ENCODE measurements at regions not wholly inside any gene's neighbourhood (a gene's known extent, or its start where the extent isn't known, plus 50 kb on each side); places are given as distances from the start of the nearest gene placed in this dataset.

DNA sequence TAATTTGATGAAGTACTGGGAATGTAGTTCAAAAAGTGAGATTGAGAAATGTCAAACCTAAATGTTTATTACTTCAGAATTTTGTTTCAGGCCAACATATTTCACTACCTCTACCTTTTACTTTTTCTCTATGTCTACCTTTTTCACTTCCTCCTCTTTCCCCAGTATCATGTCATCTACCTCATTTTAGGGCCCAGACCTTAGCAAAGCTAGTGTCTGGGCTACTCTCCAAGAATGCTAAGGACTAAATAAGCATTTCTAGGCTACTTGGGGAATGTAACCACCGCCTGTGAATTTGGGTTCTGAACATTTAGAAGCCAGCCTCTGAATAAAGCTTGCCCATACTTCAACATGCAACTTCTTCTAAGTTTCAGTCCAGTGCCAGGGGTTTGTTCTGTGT, 330.4 kb downstream of the SLC4A3 start:
- intact Hi-C loops (cut with DNase I) = no loop called here
- H3K27me3 ChIP-seq = no peaks in the 10 kb centered on the region
- no peak overlapping the region for H3K27ac ChIP-seq
- H3K36me3 ChIP-seq = no peaks in the 10 kb centered on the region
- 0 to 84% (median 42%) methylated on average over 1 of the region's 1 CpG for WGBS, 3 donors
- H3K9me3 ChIP-seq = peaks cover 0 to 3% of the 10 kb centered on the region in 2 donors
- no peak for DNase-seq
- TF ChIP-seq POLR2A (IDR thresholded peaks at IDR 0.05) (no peak), CTCF (IDR thresholded peaks at IDR 0.05) (no peak), EP300 (IDR thresholded peaks at IDR 0.05) (no peak)
- H3K4me1 ChIP-seq (ENCODE audit: insufficient read depth) = no peaks in the 10 kb centered on the region
- H3K4me3 ChIP-seq = no peak overlapping the region

DNA sequence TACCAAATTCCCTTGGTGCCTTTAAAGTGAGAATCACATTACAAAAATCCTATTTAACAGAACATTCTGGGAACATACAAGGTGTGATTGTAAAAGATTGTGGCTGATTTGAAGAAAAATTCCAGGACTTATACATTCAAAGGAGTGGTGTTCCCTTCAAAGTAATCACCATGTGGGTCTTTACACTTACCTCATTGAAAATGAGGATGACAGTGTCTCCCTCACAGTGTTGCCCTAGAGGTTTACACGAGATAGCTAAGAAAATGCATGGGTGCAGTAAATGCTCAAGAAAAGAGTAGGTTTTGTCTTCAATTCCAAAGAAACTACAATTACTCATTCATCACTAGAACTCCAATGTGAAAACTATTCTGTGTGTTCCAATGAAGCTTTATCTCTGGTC, 331.5 kb downstream of the SLC4A3 start:
- Histone ChIP-seq H3K9me3 (peaks cover 0 to 3% of the 10 kb centered on the region in 2 donors), H3K27ac (no peak overlapping the region), H3K4me1 (ENCODE audit: insufficient read depth) (no peaks in the 10 kb centered on the region), H3K36me3 (no peaks in the 10 kb centered on the region), H3K27me3 (no peaks in the 10 kb centered on the region), H3K4me3 (no peak overlapping the region)
- TF ChIP-seq POLR2A (IDR thresholded peaks at IDR 0.05) = no peak
- no peak for TF ChIP-seq EP300 (IDR thresholded peaks at IDR 0.05)
- TF ChIP-seq CTCF (IDR thresholded peaks at IDR 0.05) = no peak
- no peak for DNase-seq
- intact Hi-C loops (cut with DNase I) = no loop called here
- 74 to 84% (median 75%) methylated on average over 1 of the region's 1 CpG for WGBS, 3 donors

- Histone ChIP-seq H3K36me3 (no peaks in the 10 kb centered on the region), H3K27me3 (no peaks in the 10 kb centered on the region), H3K4me1 (ENCODE audit: insufficient read depth) (no peaks in the 10 kb centered on the region), H3K9me3 (peaks cover 0 to 3% of the 10 kb centered on the region in 2 donors), H3K4me3 (no peak overlapping the region), H3K27ac (no peak overlapping the region)
- WGBS, 3 donors = 59 to 80% (median 71%) methylated on average over 4 of the region's 4 CpGs
- DNase-seq = no peak
- TF ChIP-seq POLR2A (IDR thresholded peaks at IDR 0.05) (no peak), EP300 (IDR thresholded peaks at IDR 0.05) (no peak), CTCF (IDR thresholded peaks at IDR 0.05) (no peak)
- intact Hi-C loops (cut with DNase I) = no loop called here
Measured at GRCh38 chr2:219959471-219959870, 332.0 kb downstream of the SLC4A3 start.

- no peak overlapping the region for H3K27ac ChIP-seq
- no peak for DNase-seq
- intact Hi-C loops (cut with DNase I) = no loop called here
- no peaks in the 10 kb centered on the region for H3K4me1 ChIP-seq (ENCODE audit: insufficient read depth)
- no peak for TF ChIP-seq POLR2A (IDR thresholded peaks at IDR 0.05)
- no peak for TF ChIP-seq CTCF (IDR thresholded peaks at IDR 0.05)
- TF ChIP-seq EP300 (IDR thresholded peaks at IDR 0.05) = no peak
- H3K9me3 ChIP-seq = peaks cover 0 to 2% of the 10 kb centered on the region in 2 donors
- no peaks in the 10 kb centered on the region for H3K36me3 ChIP-seq
- H3K4me3 ChIP-seq = no peak overlapping the region
- no peaks in the 10 kb centered on the region for H3K27me3 ChIP-seq
- WGBS, 3 donors = 28 to 51% (median 31%) methylated on average over 4 of the region's 4 CpGs
Measured at GRCh38 chr2:219961947-219962498, 334.6 kb downstream of the SLC4A3 start.
